Neural cell (in vitro differentiated cells): ENCODE measurements at regions not wholly inside any gene's neighbourhood (a gene's known extent, or its start where the extent isn't known, plus 50 kb on each side); places are given as distances from the start of the nearest gene placed in this dataset.

Experiments
- H2AFZ ChIP-seq: fragments of 200-600, 300-800 bp; sonication (generic), shearing (Covaris generic); 2 replicates; pipeline ENCODE4 v1.6.0; 2014; ENCODE audit warnings: low read depth, mild to moderate bottlenecking, antibody characterized with exemption, low read length, moderate library complexity
- H3F3A ChIP-seq: fragments of 200-600 bp; shearing (Covaris generic); 2 replicates; pipeline ENCODE4 v1.6.1; 2016; ENCODE audit warnings: mild to moderate bottlenecking, moderate library complexity, mixed read lengths, antibody characterized with exemption, low read length; ENCODE audit not compliant: insufficient read depth, poor library complexity, severe bottlenecking
- H3K27ac ChIP-seq: fragments of 200-600, 300-800 bp; sonication (generic), shearing (Covaris generic); 2 replicates; pipeline ENCODE4 v1.5.1; 2014; ENCODE audit warnings: mild to moderate bottlenecking, low read length, moderate library complexity
- H3K27me3 ChIP-seq: fragments of 300-800, 200-600 bp; sonication (generic), shearing (Covaris generic); 2 replicates; pipeline ENCODE4 v1.6.0; 2014; ENCODE audit warnings: mild to moderate bottlenecking, low read depth, low read length, moderate library complexity; ENCODE audit not compliant: insufficient read depth
- H3K36me3 ChIP-seq: fragments of 300-800, 200-600 bp; sonication (generic), shearing (Covaris generic); 2 replicates; pipeline ENCODE4 v1.5.1; 2014; ENCODE audit warnings: mild to moderate bottlenecking, antibody characterized with exemption, low read length, moderate library complexity; ENCODE audit not compliant: insufficient read depth
- H3K4me2 ChIP-seq: fragments of 300-800, 200-600 bp; sonication (generic), shearing (Covaris generic); 2 replicates; pipeline ENCODE4 v1.6.0; 2014; ENCODE audit warnings: mild to moderate bottlenecking, low read length
- H3K4me3 ChIP-seq: fragments of 300-800, 200-600 bp; sonication (generic), shearing (Covaris generic); 2 replicates; pipeline ENCODE4 v1.5.1; 2014; ENCODE audit warnings: mild to moderate bottlenecking, low read length, moderate library complexity
- H3K79me2 ChIP-seq: fragments of 200-600 bp; shearing (Covaris generic); replicated peaks from 2 replicates; pipeline ENCODE4 v1.6.0; 2014; ENCODE audit warnings: mild to moderate bottlenecking, low read length, moderate library complexity; ENCODE audit not compliant: insufficient read depth
- H3K9ac ChIP-seq: fragments of 300-800, 200-600 bp; sonication (generic), shearing (Covaris generic); 2 replicates; pipeline ENCODE4 v1.6.1; 2016; ENCODE audit warnings: mild to moderate bottlenecking, low read length, mixed read lengths
- H3K9me2 ChIP-seq: fragments of 200-600 bp; shearing (Covaris generic); 2 replicates; pipeline ENCODE4 v1.6.1; 2016; ENCODE audit warnings: mild to moderate bottlenecking, low read length, mixed read lengths; ENCODE audit not compliant: insufficient read depth
- H3K9me3 ChIP-seq: fragments of 200-600, 300-800 bp; sonication (generic), shearing (Covaris generic); 2 replicates; pipeline ENCODE4 v1.6.1; 2016; ENCODE audit warnings: mild to moderate bottlenecking, mixed run types, low read length, moderate library complexity, mixed read lengths
- H4K20me1 ChIP-seq: fragments of 200-600 bp; shearing (Covaris generic); 2 replicates; pipeline ENCODE4 v1.6.1; 2016; ENCODE audit warnings: mild to moderate bottlenecking, mixed run types; ENCODE audit not compliant: insufficient read depth
- EP300 ChIP-seq: fragments of 450-650 bp; conservative IDR thresholded peaks from 2 replicates; pipeline ENCODE4 v1.6.1; 2014; ENCODE audit warnings: antibody characterized with exemption, mild to moderate bottlenecking, moderate library complexity; ENCODE audit not compliant: poor library complexity, severe bottlenecking
- EZH2 ChIP-seq: fragments of 200-600, 300-800 bp; shearing (Covaris generic), sonication (generic); IDR thresholded peaks from 2 replicates; pipeline ENCODE4 v1.6.1; 2014; ENCODE audit warnings: antibody characterized with exemption, low read length, borderline replicate concordance, mild to moderate bottlenecking; ENCODE audit not compliant: insufficient read depth, poor library complexity, severe bottlenecking
- MXI1 ChIP-seq: fragments of 450-650 bp; conservative IDR thresholded peaks from 2 replicates; pipeline ENCODE4 v1.6.1; 2014; ENCODE audit warnings: antibody characterized with exemption, mild to moderate bottlenecking; ENCODE audit not compliant: poor library complexity, severe bottlenecking
- POLR2AphosphoS5 ChIP-seq: IDR thresholded peaks from 2 replicates; pipeline ENCODE4 v1.6.1; 2012
- RAD21 ChIP-seq: fragments of 450-650 bp; conservative IDR thresholded peaks from 2 replicates; pipeline ENCODE4 v1.6.1; 2014; ENCODE audit warnings: antibody characterized with exemption, mild to moderate bottlenecking, moderate library complexity
- SMC3 ChIP-seq: fragments of 450-650 bp; conservative IDR thresholded peaks from 2 replicates; pipeline ENCODE4 v1.6.1; 2014; ENCODE audit warnings: antibody characterized with exemption, mild to moderate bottlenecking, moderate library complexity; ENCODE audit not compliant: poor library complexity
- TAF1 ChIP-seq: IDR thresholded peaks from 2 replicates; pipeline ENCODE4 v1.6.1; 2012; ENCODE audit warnings: low read depth
- TF ChIP-seq, protein P1 (sequence below): fragments of 450-650 bp; IDR thresholded peaks from 2 replicates; pipeline ENCODE4 v1.5.1; 2014; ENCODE audit warnings: antibody characterized with exemption, mild to moderate bottlenecking, moderate library complexity; ENCODE audit not compliant: poor library complexity, severe bottlenecking
- TF ChIP-seq, protein P2 (sequence below): IDR thresholded peaks from 2 replicates; pipeline ENCODE4 v1.6.1; 2012; ENCODE audit warnings: borderline replicate concordance

DNA sequence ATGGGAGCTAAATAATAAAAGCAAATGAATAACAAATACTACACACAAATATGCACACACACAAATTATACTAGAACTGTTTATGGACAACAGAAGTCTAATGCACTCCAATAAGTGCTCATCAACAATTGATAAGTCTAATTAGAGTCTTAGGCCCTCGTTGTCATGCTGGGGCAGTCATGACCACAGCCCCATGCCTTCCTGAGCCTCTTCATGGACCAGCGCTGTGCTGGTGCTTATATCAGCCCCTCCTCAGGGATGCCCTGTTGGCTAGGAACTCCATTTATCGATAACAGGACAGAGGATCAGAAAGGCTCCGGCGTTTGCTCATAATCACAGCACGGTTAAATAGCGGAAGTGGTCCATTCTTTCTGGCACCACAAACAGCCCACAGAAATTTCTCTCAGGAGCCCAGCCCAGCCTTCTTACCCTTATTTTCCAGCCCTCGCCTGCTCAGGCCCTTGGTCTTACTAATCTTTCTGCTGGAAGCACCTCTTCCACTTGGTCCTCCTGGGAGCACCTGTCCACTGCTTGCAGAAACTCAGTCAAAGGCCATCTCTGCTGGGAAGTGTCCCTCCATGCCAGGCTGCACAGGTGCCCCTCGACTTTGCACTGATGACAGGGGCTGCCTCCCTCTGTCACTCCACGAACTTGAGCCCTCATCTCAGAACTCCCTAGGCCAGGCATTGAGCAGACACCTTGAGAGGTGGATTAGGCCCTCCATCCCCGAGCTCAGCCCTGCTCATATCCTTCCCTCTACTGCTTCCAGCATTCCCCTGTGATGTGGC, 500.2 kb upstream of the HS6ST1 start:
- no peak overlapping the region for H3K4me2 ChIP-seq
- H3K4me3 ChIP-seq, result no peak overlapping the region
- H3K36me3 ChIP-seq, result no peaks in the 10 kb centered on the region
- H4K20me1 ChIP-seq, result no peaks in the 10 kb centered on the region
- TF ChIP-seq, protein P1, sequence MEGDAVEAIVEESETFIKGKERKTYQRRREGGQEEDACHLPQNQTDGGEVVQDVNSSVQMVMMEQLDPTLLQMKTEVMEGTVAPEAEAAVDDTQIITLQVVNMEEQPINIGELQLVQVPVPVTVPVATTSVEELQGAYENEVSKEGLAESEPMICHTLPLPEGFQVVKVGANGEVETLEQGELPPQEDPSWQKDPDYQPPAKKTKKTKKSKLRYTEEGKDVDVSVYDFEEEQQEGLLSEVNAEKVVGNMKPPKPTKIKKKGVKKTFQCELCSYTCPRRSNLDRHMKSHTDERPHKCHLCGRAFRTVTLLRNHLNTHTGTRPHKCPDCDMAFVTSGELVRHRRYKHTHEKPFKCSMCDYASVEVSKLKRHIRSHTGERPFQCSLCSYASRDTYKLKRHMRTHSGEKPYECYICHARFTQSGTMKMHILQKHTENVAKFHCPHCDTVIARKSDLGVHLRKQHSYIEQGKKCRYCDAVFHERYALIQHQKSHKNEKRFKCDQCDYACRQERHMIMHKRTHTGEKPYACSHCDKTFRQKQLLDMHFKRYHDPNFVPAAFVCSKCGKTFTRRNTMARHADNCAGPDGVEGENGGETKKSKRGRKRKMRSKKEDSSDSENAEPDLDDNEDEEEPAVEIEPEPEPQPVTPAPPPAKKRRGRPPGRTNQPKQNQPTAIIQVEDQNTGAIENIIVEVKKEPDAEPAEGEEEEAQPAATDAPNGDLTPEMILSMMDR, result no peak
- TF ChIP-seq SMC3 (no peak), MXI1 (no peak), POLR2AphosphoS5 (no peak), EZH2 (no peak), TAF1 (no peak), EP300 (no peak), RAD21 (no peak)
- TF ChIP-seq, protein P2, sequence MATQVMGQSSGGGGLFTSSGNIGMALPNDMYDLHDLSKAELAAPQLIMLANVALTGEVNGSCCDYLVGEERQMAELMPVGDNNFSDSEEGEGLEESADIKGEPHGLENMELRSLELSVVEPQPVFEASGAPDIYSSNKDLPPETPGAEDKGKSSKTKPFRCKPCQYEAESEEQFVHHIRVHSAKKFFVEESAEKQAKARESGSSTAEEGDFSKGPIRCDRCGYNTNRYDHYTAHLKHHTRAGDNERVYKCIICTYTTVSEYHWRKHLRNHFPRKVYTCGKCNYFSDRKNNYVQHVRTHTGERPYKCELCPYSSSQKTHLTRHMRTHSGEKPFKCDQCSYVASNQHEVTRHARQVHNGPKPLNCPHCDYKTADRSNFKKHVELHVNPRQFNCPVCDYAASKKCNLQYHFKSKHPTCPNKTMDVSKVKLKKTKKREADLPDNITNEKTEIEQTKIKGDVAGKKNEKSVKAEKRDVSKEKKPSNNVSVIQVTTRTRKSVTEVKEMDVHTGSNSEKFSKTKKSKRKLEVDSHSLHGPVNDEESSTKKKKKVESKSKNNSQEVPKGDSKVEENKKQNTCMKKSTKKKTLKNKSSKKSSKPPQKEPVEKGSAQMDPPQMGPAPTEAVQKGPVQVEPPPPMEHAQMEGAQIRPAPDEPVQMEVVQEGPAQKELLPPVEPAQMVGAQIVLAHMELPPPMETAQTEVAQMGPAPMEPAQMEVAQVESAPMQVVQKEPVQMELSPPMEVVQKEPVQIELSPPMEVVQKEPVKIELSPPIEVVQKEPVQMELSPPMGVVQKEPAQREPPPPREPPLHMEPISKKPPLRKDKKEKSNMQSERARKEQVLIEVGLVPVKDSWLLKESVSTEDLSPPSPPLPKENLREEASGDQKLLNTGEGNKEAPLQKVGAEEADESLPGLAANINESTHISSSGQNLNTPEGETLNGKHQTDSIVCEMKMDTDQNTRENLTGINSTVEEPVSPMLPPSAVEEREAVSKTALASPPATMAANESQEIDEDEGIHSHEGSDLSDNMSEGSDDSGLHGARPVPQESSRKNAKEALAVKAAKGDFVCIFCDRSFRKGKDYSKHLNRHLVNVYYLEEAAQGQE, result no peak
- H3F3A ChIP-seq, result no peaks in the 10 kb centered on the region
- H3K9ac ChIP-seq, result no peak overlapping the region
- H3K27me3 ChIP-seq, result no peaks in the 10 kb centered on the region
- H2AFZ ChIP-seq, result no peak overlapping the region
- no peaks in the 10 kb centered on the region for H3K79me2 ChIP-seq
- H3K9me3 ChIP-seq, result no peaks in the 10 kb centered on the region
- H3K9me2 ChIP-seq, result no peaks in the 10 kb centered on the region
- H3K27ac ChIP-seq, result no peak overlapping the region

DNA sequence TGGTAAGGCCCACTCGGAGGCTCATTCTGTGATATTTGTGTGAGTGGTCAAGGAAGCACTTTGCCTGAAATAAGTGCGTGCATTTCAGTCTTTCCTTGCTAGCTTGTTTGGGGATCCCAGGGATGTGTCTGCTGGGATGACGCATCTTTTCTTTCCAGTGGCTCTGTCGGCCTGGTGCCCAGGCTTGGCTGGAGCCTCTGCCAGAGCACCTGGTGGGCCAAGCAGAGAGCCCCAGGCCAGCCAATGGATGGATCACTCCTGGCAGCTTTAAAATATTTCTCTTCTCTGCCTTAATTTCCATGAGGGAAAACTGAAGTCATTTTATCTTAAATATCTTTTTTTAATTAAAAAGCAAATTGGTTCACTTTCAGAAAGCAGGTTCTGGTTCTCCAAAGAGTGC, 501.8 kb upstream of the HS6ST1 start:
- no peaks in the 10 kb centered on the region for H4K20me1 ChIP-seq
- H3K9ac ChIP-seq, result no peak overlapping the region
- H3K36me3 ChIP-seq, result no peaks in the 10 kb centered on the region
- no peaks in the 10 kb centered on the region for H3K9me2 ChIP-seq
- no peak overlapping the region for H3K27ac ChIP-seq
- H3K9me3 ChIP-seq, result no peaks in the 10 kb centered on the region
- no peak overlapping the region for H3K4me2 ChIP-seq
- H3K4me3 ChIP-seq, result no peak overlapping the region
- no peaks in the 10 kb centered on the region for H3K79me2 ChIP-seq
- TF ChIP-seq RAD21, result no peak
- TF ChIP-seq SMC3, result no peak
- no peak overlapping the region for H2AFZ ChIP-seq
- H3K27me3 ChIP-seq, result no peaks in the 10 kb centered on the region
- no peaks in the 10 kb centered on the region for H3F3A ChIP-seq
